HG03045 (cell line): ENCODE measurements at regions not wholly inside any gene's neighbourhood (a gene's known extent, or its start where the extent isn't known, plus 50 kb on each side); places are given as distances from the start of the nearest gene placed in this dataset.
"Not testable (repeated sequence)": the region's sequence is repeated elsewhere in the genome, so short reads cannot be mapped to it uniquely, and the experiment has no call there.

ENCODE experiments used
- ATAC-seq: cut with Tn5 transposase; IDR thresholded peaks from one replicate; pipeline ENCODE4 v1.9.1; 2021; ENCODE audit warnings: mild to moderate bottlenecking, moderate library complexity; ENCODE audit not compliant: unreplicated experiment

- ATAC-seq, result no peak
Observed at GRCh38 chr13:48843630-48844380, 131.9 kb upstream of the FNDC3A start.

- no peak for ATAC-seq
Observed at GRCh38 chr13:48844676-48845075, 131.0 kb upstream of the FNDC3A start.

GRCh38 chr13:48849515-48849914, 126.2 kb upstream of the FNDC3A start:
- no peak for ATAC-seq

DNA sequence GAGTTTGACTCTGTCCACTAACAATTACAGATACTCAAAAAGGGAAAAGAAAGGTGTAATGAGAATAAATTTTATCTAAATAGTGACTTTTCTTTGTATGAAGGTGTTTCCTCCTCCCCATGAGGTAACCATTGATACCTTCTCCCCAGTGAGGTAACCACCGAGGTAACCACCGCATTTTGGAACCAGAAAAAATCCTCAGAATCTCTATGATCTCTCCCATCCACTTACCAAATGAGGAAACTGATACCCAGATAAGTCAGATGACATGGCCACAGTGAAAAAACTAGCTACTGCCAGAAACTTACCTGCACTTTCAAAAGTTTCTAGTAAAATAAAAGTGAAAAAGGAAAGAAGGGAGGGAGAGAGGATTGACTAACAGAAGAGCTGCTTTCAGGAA, 124.0 kb upstream of the FNDC3A start:
- ATAC-seq, result no peak

GRCh38 chr13:48852911-48853727, 122.6 kb upstream of the FNDC3A start:
- no peak for ATAC-seq

GRCh38 chr13:48853728-48854102, 122.0 kb upstream of the FNDC3A start:
- no peak for ATAC-seq

DNA sequence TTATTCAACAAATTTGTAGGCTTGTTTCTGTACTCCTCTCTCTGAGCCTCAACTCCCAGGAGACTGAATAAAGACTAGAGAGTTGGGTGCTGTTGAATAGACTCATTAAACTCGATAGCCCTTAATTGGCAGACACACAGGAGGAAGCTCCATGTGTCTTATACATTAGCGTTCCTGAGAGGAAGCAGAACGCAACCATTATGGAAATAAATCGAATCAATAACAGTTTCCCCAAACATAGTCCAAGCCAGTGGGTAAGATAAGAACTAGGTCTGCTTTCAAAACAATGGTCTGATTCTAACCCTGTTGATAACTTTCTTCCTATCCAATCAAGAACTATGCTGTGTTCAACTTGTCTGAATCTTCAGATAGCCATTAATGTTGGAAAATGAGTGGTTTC, 118.1 kb upstream of the FNDC3A start:
- ATAC-seq, result no peak

- no peak for ATAC-seq
Observed at GRCh38 chr13:48858122-48858902, 117.4 kb upstream of the FNDC3A start.

DNA sequence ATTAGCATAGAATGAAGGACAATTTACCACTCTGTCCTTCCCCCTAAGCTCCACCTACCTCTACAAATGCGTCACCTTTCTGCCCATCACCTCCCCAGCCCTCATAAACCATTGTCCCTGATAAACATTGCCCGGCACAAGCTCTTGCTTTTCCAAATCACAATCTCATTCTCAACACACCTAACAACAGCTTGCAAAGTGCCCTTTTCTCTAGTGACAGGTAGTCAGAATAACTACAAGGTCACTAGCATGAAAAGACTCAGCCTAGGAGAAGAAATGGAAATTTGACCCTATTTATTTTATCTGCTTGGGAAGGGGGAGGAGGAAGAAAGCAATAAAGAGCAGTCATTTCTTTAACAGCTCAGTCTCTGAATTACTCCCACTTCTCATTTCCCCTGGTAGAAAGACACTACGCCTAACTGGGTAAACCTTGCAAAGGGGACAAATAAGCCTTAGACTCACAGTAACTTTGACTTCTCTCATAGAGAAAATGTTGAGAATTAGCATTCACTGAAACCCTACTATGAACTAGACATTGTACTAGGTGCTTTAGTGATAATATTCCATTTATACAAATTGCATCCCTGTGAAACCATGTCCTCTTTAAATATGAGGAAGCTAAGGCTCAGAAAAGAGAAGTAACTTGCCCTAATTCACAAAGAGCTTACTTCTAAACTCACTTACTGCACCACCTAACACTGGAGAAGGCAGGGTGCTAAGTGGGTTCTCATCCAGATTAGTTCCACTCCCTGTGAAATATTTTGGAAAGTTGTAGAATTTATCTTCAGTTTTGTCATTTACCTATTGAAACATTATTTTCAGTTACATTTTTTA, 116.2 kb upstream of the FNDC3A start:
- no peak for ATAC-seq

- ATAC-seq, result no peak
Observed at GRCh38 chr13:48860364-48860763, 115.3 kb upstream of the FNDC3A start.

GRCh38 chr13:48862572-48862971, 113.1 kb upstream of the FNDC3A start:
- ATAC-seq, result no peak

DNA sequence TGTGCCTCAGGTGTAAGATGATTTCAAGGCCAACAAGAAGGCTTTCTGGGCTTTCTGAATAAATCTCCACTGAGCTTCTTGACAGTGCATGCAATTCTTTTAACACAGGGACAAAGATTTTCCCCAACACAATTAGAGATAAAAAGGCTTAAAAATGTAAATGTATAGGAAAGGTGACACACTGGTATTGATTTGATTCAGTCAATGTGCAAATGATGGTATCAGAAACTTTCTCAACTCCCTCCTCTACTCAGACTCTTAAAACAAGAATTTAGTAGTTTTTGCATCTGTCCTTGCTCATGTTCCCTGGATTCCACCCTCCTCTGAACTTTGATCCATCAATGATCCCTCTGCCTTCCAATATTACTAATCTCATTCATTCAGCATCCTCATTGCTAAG, 111.6 kb upstream of the FNDC3A start:
- ATAC-seq, result no peak

GRCh38 chr13:48866249-48866648, 109.5 kb upstream of the FNDC3A start:
- ATAC-seq, result no peak

GRCh38 chr13:48873081-48873480, 102.6 kb upstream of the FNDC3A start:
- no peak for ATAC-seq

DNA sequence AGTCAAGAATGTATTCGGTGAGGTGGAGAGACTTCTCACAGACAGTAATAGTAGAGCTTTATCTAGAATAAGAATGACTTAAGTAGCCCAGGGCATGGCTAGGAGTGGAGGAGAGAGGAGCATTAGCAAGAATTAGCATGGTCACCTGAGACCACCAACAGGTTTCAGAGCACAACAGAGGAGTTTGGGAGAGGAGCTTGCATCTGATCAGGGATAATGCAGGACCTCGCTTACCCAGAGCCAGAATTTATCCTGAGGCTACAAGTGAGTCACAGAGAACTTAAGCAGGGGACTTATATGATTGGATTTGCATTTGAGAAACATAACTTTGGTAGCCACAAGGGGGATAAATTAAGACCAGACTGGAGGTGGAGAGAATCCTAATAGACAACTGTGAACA, 102.1 kb upstream of the FNDC3A start:
- ATAC-seq, result no peak

DNA sequence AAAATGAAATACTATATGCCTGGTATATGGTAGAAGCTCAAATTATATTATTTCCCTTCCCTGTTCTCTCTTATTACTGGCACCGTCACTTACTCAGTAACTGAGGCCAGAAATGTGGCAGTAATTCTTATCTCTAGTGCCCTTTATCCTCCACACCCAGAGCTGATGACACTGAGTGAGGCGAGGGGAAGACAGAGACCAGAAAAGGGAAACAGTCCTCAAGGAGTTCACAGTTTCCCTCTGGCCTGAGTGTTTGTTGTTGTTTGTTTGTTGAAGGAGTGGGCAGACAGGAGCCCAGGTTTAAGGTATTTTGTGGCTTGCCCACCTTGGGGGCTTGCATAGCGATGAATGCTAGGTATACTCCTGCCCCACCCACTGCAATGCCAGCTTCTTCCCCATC, 101.5 kb upstream of the FNDC3A start:
- ATAC-seq, result no peak

DNA sequence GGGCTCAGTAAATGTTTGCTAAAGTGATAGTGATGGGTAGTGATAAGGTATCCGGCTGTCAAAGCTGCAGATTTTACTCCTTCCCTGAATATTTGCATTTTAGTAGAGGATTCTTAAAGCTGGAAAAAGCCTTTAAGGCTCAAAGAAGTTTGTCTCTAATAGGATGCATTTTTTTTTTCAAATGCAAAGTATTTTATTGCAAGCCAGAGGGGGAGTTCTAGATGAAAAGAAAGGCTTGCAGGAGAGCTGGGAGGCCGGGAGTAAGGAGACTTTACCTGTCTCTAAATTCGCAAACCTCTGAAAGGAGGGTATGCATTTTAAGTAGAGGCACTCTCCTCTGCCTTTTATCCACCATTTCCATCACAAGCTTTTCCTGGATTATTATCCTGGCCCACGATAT, 100.7 kb upstream of the FNDC3A start:
- no peak for ATAC-seq

- ATAC-seq, result no peak
Observed at GRCh38 chr13:48876289-48876688, 99.4 kb upstream of the FNDC3A start.

DNA sequence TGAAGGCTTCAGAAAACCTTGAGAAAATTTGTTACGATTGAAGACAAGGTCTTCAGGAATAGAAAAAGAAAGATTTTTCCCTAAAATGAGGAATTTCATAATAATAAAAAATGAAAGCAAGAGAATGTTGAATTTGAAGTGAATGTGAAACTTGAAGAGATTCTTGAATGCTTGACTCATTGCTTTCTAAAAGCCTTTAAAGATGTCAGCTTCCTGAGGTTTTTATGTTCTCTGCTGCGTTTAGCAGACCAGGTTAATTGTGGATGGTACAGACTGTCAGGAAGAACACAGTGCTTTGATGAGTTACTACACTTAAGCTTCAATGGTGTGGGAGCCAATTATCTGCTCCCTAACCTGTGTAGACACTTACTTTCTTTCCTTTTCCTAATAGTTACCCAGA, 96.3 kb upstream of the FNDC3A start:
- no peak for ATAC-seq

DNA sequence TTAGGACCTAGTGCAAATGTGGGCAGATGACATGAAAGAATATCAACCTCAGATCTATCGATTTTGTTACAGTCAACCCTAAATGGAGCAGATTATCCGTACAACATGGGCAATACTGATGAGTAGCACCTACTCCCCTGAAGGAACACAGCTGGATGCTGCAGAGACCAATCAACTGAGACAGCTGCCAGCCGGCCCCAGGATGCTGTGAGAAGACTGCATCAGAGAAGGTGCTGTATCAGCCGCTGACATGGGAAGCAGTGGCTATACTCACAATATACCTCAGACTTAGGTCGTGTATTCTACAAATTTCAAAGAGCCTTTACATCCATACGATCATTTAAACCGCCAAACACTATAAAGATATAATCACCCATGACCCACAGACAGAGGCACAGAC, 95.9 kb upstream of the FNDC3A start:
- no peak for ATAC-seq

- ATAC-seq, result not testable (repeated sequence)
Observed at GRCh38 chr13:48883786-48884185, 91.9 kb upstream of the FNDC3A start.
